NB4 (cell line): ENCODE measurements at regions not wholly inside any gene's neighbourhood (a gene's known extent, or its start where the extent isn't known, plus 50 kb on each side); places are given as distances from the start of the nearest gene placed in this dataset.

Experiments
- DNase-seq: peaks from one replicate; pipeline ENCODE4 v3.0.0; 2010; ENCODE audit warnings: low read depth
- H3K4me3 ChIP-seq: one replicate; pipeline ENCODE4 v1.5.1; 2011; ENCODE audit warnings: mild to moderate bottlenecking, low read depth, low read length, moderate library complexity
- MAX ChIP-seq: IDR thresholded peaks from 2 replicates; pipeline ENCODE4 v1.6.1; 2011; ENCODE audit warnings: low read depth, low read length
- MYC ChIP-seq: IDR thresholded peaks from 2 replicates; pipeline ENCODE4 v1.6.1; 2011; ENCODE audit warnings: low read depth, low read length
- POLR2A ChIP-seq: IDR thresholded peaks from 2 replicates; pipeline ENCODE4 v1.6.1; 2011; ENCODE audit warnings: mild to moderate bottlenecking; ENCODE audit not compliant: insufficient read length; ENCODE audit errors: extremely low read depth
- TF ChIP-seq, protein P1 (sequence below): IDR thresholded peaks from one replicate; pipeline ENCODE4 v1.5.1; 2012; ENCODE audit warnings: low read depth, low read length

DNA sequence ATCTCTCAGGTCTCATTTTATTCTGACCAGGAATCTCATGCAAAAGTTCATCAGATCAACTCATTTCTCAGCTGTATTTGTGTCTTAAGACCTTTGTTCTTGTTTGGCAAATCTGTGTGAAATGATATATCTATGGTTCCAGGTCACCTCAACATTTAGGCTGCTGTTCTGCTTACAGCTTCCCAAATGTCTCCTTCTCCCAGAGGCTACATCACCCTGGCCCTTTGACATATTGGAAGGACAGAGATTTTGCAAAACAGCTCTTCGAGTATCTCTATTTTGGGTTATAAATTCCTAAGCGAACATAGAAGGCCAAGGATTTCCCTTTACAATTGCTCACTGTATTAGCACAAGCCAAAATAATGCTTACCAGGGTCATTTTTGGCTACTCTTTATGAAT lies 57.5 kb upstream of the GIMD1 start:
- no peak for DNase-seq
- H3K4me3 ChIP-seq: no peak overlapping the region
- TF ChIP-seq, protein P1, sequence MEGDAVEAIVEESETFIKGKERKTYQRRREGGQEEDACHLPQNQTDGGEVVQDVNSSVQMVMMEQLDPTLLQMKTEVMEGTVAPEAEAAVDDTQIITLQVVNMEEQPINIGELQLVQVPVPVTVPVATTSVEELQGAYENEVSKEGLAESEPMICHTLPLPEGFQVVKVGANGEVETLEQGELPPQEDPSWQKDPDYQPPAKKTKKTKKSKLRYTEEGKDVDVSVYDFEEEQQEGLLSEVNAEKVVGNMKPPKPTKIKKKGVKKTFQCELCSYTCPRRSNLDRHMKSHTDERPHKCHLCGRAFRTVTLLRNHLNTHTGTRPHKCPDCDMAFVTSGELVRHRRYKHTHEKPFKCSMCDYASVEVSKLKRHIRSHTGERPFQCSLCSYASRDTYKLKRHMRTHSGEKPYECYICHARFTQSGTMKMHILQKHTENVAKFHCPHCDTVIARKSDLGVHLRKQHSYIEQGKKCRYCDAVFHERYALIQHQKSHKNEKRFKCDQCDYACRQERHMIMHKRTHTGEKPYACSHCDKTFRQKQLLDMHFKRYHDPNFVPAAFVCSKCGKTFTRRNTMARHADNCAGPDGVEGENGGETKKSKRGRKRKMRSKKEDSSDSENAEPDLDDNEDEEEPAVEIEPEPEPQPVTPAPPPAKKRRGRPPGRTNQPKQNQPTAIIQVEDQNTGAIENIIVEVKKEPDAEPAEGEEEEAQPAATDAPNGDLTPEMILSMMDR: no peak
- no peak for TF ChIP-seq MAX
- TF ChIP-seq MYC: no peak
- TF ChIP-seq POLR2A: no peak

GRCh38 chr4:106425576-106425975 lies 57.0 kb upstream of the GIMD1 start:
- no peak for DNase-seq
- no peak overlapping the region for H3K4me3 ChIP-seq
- TF ChIP-seq MAX: no peak
- TF ChIP-seq POLR2A: no peak
- TF ChIP-seq, protein P1: no peak
- no peak for TF ChIP-seq MYC

- TF ChIP-seq MYC: no peak
- TF ChIP-seq, protein P1: no peak
- TF ChIP-seq POLR2A: no peak
- no peak for TF ChIP-seq MAX
- no peak for DNase-seq
- H3K4me3 ChIP-seq: no peak overlapping the region
These were observed 55.8 kb upstream of the GIMD1 start for GRCh38 chr4:106424426-106424825.

DNA sequence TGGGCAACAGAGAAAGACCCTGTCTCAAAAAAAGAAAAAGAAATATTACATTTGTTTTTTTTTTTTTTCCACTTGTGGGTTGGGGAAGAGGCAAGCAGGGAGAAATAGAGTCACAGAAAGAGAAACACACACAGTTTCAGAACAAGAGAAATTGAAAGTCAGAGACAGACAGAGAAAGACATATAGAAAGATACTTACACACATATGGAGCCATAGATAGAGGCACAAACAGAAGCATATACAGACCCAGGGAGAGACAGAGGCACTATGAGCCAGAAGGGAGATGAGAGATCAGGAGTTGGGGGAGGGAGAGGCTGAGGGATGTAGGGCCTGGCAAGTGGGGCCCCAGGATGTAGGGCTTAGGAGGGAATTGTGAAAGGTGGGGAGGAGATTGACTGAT lies 55.2 kb upstream of the GIMD1 start:
- TF ChIP-seq MYC (no peak), MAX (no peak), POLR2A (no peak)
- TF ChIP-seq, protein P1: no peak
- DNase-seq: no peak
- H3K4me3 ChIP-seq: no peak overlapping the region

GRCh38 chr4:106422766-106423165 lies 54.2 kb upstream of the GIMD1 start:
- no peak for DNase-seq
- TF ChIP-seq MYC (no peak), POLR2A (no peak), MAX (no peak)
- TF ChIP-seq, protein P1: no peak
- no peak overlapping the region for H3K4me3 ChIP-seq
